ENCODE measurements at regions not wholly inside any gene's neighbourhood (a gene's known extent, or its start where the extent isn't known, plus 50 kb on each side); places are given as distances from the start of the nearest gene placed in this dataset.
"Not testable (repeated sequence)": the region's sequence is repeated elsewhere in the genome, so short reads cannot be mapped to it uniquely, and the experiment has no call there.

DNA sequence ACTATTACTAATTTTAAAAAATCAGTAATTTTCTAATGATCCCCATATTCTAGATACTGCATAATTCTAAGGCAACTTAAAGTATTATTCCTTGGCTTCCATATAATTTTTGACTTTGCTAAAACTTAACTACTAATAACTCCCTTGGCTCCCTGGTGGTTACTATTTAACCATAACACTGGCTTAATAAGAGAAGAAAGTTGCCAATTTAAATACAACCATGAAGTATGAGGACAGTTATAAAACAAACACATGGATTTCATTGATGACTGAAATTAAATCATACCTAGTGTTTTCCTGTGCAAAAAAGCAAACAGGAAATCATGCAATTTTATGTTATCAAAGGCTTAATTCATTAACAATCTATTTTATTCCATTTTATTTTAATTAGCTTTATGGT lies 1073.9 kb downstream of the GRM8 start:
- no peak for DNase-seq

DNA sequence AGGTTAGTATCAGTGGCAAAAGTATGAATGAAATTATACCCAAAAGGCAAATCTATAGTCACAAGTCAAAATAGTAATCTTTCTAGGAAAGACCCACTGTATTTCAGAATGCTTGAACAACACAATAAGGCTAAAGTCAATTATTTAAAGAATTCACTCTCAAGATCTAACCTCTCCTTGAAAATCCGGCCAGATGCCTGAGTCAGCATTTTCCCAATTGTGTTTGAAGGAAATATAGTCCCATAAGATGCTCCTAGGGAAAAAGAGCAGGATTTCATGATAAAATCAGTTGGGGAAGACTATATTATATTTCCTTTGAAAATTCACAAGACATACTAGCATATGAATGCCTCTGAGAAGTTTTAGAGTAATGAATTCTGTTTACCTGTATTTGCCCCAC lies 1075.0 kb downstream of the GRM8 start:
- no peak for DNase-seq

DNA sequence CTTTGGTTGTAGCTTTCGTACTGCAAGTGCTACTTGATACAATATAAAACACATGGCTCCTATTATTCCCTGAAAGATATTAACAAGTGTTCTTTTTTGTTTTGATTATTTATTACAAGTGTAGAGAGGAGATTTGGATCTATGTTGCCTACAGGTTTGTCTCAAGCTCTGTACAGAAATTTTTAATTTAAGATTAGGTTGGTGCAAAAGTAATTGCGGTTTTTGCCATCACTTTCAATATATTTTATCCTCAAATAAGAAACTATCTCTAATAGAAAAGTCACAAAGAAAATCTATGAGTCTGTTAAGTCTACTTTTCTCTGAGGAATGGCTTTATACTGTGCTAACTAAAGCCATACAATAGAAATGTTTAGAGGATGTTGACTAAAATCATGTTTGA lies 1086.1 kb downstream of the GRM8 start:
- DNase-seq: no peak

GRCh38 chr7:126163647-126164046 lies 1089.1 kb downstream of the GRM8 start:
- DNase-seq: no peak

GRCh38 chr7:126157391-126157790 lies 1095.3 kb downstream of the GRM8 start:
- DNase-seq: no peak

- no peak for DNase-seq
These were observed 1102.3 kb downstream of the GRM8 start for GRCh38 chr7:126150278-126150958.

- DNase-seq: no peak
These were observed 1111.8 kb downstream of the GRM8 start for GRCh38 chr7:126140858-126141466.

GRCh38 chr7:126119981-126120380 lies 1132.8 kb downstream of the GRM8 start:
- no peak for DNase-seq

DNA sequence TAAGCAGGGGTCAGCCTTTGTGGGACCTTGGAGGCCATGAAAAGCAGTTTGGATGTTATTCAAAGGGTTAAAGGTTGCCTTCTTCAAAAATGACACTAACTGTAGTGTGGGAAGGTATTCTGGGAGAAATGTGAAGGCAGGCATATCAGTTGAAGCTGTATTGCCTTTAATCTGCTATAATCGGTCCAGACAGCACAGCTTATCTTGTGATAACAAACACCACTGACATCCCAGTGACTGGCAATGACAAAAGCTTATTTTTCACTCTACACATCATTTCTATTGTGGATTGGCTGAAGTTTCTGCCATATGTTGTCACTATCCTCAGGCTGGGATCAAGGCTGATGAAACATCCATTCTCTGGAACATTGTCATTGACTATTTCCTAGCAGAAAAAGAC lies 1149.2 kb downstream of the GRM8 start:
- no peak for DNase-seq

- no peak for DNase-seq
These were observed 1153.4 kb upstream of the POT1 start for GRCh38 chr7:126083014-126083413.

DNA sequence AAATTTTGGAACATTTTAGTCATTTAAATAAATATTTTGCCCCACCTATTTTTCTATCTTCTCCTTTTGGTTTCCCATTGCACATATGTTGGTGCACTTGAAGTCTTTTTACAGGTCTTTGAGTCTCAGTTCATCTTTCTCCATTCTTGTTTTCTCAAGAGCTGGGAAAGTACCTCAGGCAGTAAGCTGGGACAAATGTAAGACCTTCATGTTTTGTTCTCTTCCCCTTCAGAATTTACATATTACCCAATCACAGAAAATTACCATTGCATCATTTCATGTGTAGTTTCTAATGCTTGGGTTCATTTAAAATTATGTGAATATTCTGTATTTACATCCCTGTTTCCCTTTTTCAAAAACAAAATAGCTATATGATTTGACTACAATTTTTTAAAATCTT lies 1150.0 kb upstream of the POT1 start:
- no peak for DNase-seq

GRCh38 chr7:126079151-126079550 lies 1149.5 kb upstream of the POT1 start:
- DNase-seq: no peak

DNA sequence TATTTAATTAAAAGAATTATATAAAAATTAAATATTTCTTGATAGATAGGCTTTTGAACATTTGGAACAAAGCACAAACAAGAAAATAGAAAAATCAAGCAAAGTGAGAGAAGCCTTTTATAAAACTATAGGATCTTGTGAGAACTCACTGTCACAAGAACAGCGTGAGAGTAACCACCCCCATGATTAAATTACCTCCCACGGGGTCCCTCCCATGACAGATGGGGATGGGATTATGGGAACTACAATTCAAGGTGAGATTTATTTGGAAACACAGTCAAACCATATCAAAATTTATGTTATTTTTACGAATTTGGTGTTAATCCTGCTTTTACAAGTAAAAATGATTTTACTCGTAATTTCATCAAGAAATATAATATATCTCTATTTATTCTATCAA lies 1136.1 kb upstream of the POT1 start:
- no peak for DNase-seq

DNA sequence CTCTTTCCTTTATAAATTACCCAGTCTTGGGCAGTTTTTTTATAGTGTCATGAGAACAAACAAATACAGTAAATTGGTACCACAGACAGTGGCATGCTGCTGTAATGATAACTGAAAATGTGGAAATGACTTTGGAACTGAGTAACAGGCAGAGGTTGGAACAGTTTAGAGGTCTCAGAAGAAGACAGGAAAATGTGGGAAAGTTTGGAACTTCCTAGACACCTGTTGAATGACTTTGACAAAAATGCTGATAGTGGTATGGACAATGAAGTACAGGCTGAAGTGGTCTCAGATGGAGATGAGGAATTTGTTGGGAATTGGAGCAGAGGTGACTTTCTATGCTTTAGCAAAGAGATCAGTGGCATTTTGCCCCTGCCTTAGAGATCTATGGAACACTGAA lies 1128.4 kb upstream of the POT1 start:
- no peak for DNase-seq

DNA sequence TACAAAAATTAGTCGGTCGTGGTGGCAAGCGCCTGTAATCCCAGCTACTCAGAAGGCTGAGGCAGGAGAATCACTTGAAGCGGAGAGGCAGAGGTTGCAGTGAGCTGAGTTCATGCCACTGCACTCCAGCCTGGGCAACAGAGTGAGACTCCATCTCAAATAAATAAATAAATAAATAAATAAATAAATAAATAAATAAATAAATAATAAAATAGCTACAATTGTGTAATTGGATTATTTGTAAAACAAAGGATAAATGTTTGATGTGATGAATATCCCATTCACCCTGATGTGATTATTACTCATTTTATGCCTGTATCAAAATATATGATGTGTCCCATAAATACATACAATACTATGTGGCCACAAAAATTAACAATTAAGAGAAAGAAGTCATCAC lies 1127.0 kb upstream of the POT1 start:
- not testable (repeated sequence) for DNase-seq

- no peak for DNase-seq
These were observed 1122.6 kb upstream of the POT1 start for GRCh38 chr7:126052229-126052628.

- no peak for DNase-seq
These were observed 1115.0 kb upstream of the POT1 start for GRCh38 chr7:126044662-126045061.

GRCh38 chr7:126041472-126041871 lies 1111.8 kb upstream of the POT1 start:
- DNase-seq: no peak

DNA sequence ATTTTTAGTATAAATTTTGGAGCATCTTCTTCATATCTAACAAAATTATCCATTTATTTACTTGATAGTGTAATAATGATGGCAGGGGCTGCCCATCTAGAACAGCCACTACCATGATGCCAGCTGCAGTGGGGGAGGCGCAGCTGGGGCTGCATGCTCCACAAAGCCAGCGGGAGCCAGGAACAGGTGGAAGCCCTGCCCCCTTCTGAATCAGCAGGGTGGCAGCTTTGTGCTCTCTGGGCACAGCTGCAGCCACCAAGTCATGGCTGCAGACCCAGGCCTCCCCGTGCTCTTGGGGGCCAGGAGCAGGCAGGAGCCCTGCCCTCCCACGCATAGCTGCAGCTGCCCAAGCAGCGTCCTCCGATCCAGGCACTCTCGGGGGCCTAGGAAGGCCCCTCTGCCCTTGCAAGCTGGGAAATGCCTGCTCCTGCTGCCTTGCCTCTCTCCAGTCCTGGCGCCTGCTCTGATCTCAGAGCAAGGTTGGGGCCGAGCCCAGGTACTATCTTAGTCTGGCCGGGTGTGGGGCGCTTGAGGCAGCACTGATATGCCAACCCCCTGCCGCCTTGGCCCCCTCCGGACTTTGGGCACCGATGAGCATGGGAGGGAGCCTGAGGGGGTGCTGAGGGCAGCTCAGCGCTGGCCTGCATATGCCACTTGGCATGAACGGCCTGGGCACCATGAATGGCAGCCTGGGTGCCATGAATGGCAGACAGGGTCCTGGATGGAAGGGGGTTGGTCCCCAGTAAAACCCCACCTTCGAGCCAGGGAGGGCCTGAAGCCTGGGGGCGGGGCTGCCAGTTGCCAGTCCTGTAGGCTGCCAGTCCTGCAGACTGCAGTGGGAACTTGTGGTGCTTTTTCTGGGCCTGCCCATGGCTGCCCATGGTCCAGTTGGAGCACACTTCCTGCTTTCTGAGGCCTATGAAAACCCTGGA lies 1110.8 kb upstream of the POT1 start:
- DNase-seq: no peak

- no peak for DNase-seq
These were observed 1096.9 kb upstream of the POT1 start for GRCh38 chr7:126026421-126027088.

GRCh38 chr7:126022452-126022851 lies 1092.8 kb upstream of the POT1 start:
- DNase-seq: no peak

- DNase-seq: no peak
These were observed 1087.1 kb upstream of the POT1 start for GRCh38 chr7:126016722-126017121.

Measured in amygdala (tissue), 56 donors.